Gastroesophageal sphincter (tissue), 3 donors: ENCODE measurements at regions not wholly inside any gene's neighbourhood (a gene's known extent, or its start where the extent isn't known, plus 50 kb on each side); places are given as distances from the start of the nearest gene placed in this dataset.

ENCODE experiments used
- CTCF ChIP-seq, 4 experiments: fragments of 200-600 bp in 2 of 4; fragments of 450-650 bp in 2 of 4; sonication (generic) in 1 of 4; IDR thresholded peaks; one replicate each; pipeline ENCODE4 v1.5.1; 2017 to 2019; ENCODE audit warnings: antibody characterized with exemption in 4 of 4, mild to moderate bottlenecking in 2 of 4, moderate library complexity in 2 of 4
- POLR2A ChIP-seq, 2 donors: fragments of 450-650 bp; IDR thresholded peaks; one replicate each; pipeline ENCODE4 v1.6.1; 2017; ENCODE audit warnings: antibody characterized with exemption in 2 of 2, mild to moderate bottlenecking in 2 of 2, moderate library complexity in 1 of 2

GRCh38 chr11:127559978-127560377 lies 559.4 kb upstream of the KIRREL3 start:
- no peak for TF ChIP-seq POLR2A (IDR thresholded peaks at IDR 0.05)
- TF ChIP-seq CTCF (IDR thresholded peaks at IDR 0.05) = no peak
